Thymus (tissue), 11 donors: ENCODE measurements at regions not wholly inside any gene's neighbourhood (a gene's known extent, or its start where the extent isn't known, plus 50 kb on each side); places are given as distances from the start of the nearest gene placed in this dataset.

Source experiments
- DNase-seq, 9 donors: peaks; one replicate each; pipeline ENCODE4 v3.0.0-alpha.2; 2013; ENCODE audit warnings: low spot score in 9 of 9, low read depth in 6 of 9, missing footprints in 1 of 9
- H3K27ac ChIP-seq, 2 donors: one replicate each; pipeline ENCODE4 v1.5.1; 2013; ENCODE audit warnings: control low read depth in 1 of 2, low read depth in 1 of 2, low read length in 1 of 2, mild to moderate bottlenecking in 1 of 2, moderate library complexity in 1 of 2
- H3K27me3 ChIP-seq, 2 donors: one replicate each; pipeline ENCODE4 v1.5.1; 2013; ENCODE audit warnings: low read length in 1 of 2; ENCODE audit not compliant: control insufficient read depth in 2 of 2, insufficient read depth in 1 of 2
- H3K36me3 ChIP-seq, 2 donors: one replicate each; pipeline ENCODE4 v1.5.1; 2013; ENCODE audit warnings: low read length in 1 of 2, mild to moderate bottlenecking in 1 of 2, moderate library complexity in 1 of 2; ENCODE audit not compliant: control insufficient read depth in 2 of 2, insufficient read depth in 2 of 2
- H3K4me1 ChIP-seq, 2 donors: one replicate each; pipeline ENCODE4 v1.5.1; 2013; ENCODE audit warnings: low read length in 2 of 2; ENCODE audit not compliant: control insufficient read depth in 2 of 2, insufficient read depth in 2 of 2
- H3K4me3 ChIP-seq, 2 donors: one replicate each; pipeline ENCODE4 v1.5.1; 2013; ENCODE audit warnings: low read length in 2 of 2, control low read depth in 1 of 2, mild to moderate bottlenecking in 1 of 2
- H3K9me3 ChIP-seq, 2 donors: one replicate each; pipeline ENCODE4 v1.5.1; 2013; ENCODE audit warnings: low read length in 1 of 2, mild to moderate bottlenecking in 1 of 2; ENCODE audit not compliant: control insufficient read depth in 2 of 2, insufficient read depth in 1 of 2
- whole genome bisulfite sequencing: extraction: QIAGEN DNeasy Blood & Tissue Kit; methylation state at CpG from one replicate; pipeline ENCODE4 v1.1.7; 2013; 5-methylcytosine and 5-hydroxymethylcytosine counted together
- donor health status: healthy.

DNA sequence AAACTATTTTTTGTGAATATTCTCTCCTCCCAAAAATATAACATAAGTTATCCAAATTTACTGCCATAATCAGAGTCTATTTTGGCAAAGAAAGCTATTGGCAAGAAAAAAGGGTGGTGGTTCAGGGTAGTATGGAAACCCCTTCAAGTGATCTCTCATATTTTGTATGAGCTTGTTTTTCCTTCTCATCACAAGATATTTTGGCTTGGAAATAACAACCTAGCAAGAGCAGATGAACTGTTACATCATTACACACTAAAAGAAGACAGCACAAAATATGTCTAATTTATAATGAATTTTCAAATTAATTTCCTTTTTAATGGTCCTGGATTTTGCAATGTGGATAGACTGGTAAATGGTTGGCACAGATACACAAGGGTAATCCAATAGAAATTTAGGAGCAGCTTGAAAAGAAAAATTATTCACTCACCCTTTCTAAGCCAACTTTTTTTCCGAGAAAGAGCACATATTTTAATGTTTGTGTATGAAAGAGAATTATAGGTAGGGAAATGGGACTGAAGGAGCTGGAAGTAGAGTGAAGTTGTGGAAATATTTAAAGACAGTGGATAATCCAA lies 225.1 kb downstream of the EFNB2 start:
- H3K9me3 ChIP-seq: no peaks in the 10 kb centered on the region
- WGBS: 93% methylated on average over 1 of the region's 1 CpG
- H3K4me1 ChIP-seq: no peaks in the 10 kb centered on the region

GRCh38 chr13:106306748-106307277 lies 228.6 kb downstream of the EFNB2 start:
- Histone ChIP-seq H3K27ac (no peak overlapping the region), H3K36me3 (no peaks in the 10 kb centered on the region), H3K4me3 (no peak overlapping the region), H3K4me1 (no peaks in the 10 kb centered on the region), H3K9me3 (no peaks in the 10 kb centered on the region), H3K27me3 (no peaks in the 10 kb centered on the region)
- DNase-seq: no peak
- 95% methylated on average over 6 of the region's 6 CpGs for WGBS

More for the DNA sequence above, 225.1 kb downstream of the EFNB2 start:
- DNase-seq: no peak
- no peak overlapping the region for H3K27ac ChIP-seq
- H3K27me3 ChIP-seq: no peaks in the 10 kb centered on the region
- no peak overlapping the region for H3K4me3 ChIP-seq
- no peaks in the 10 kb centered on the region for H3K36me3 ChIP-seq

DNA sequence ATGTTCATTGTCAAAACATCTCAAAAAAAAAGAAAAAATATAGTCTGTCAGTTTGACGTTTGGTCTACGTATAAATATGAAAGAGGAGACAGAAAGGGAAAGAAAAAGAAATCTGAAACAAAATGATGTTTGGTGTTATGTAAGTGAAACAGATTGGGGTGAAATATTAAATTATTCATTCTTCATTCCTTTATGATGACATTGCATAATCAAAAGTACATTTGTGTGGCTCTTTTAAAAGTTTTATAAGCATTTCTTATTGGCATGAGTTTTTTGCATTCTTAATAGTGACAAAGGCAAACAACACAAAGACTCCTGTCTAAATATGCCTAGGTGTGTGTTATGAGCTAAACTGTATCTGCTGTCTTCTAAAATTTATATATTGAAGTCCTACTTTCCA lies 232.6 kb downstream of the EFNB2 start:
- DNase-seq: no peak
- H3K27ac ChIP-seq: no peak overlapping the region
- 89% methylated on average over 2 of the region's 2 CpGs for WGBS
- H3K4me3 ChIP-seq: no peak overlapping the region
- peaks cover 0 to 1% of the 10 kb centered on the region in 2 donors for H3K9me3 ChIP-seq
- no peaks in the 10 kb centered on the region for H3K36me3 ChIP-seq
- no peaks in the 10 kb centered on the region for H3K4me1 ChIP-seq
- H3K27me3 ChIP-seq: no peaks in the 10 kb centered on the region

- Histone ChIP-seq H3K27me3 (no peaks in the 10 kb centered on the region), H3K27ac (no peak overlapping the region), H3K4me3 (no peak overlapping the region), H3K9me3 (peaks cover 0 to 1% of the 10 kb centered on the region in 2 donors), H3K36me3 (no peaks in the 10 kb centered on the region), H3K4me1 (no peaks in the 10 kb centered on the region)
- DNase-seq: no peak
- WGBS: 94% methylated on average over 1 of the region's 1 CpG
Observed at GRCh38 chr13:106302011-106302410, 233.5 kb downstream of the EFNB2 start.

DNA sequence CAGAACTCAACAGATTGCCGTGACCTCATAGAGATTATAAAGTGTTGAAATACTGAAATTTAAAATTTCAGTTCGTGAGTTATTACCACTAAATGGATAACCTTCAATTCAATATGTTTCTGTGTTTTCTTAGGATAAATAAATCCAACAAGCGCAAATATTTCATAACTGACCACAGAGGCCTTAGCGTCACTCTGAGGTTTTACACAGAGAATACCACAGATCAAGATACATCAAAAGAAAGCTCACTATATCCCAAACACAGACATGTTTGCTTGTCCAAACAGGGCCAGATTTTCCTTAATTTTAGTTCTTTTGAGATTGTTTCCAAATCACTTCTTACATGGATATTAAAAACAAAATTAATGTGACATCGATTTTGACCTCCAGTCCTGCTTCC lies 235.8 kb downstream of the EFNB2 start:
- Histone ChIP-seq H3K9me3 (peaks cover 0 to 1% of the 10 kb centered on the region in 2 donors), H3K36me3 (no peaks in the 10 kb centered on the region), H3K27ac (no peak overlapping the region), H3K4me3 (no peak overlapping the region), H3K4me1 (no peaks in the 10 kb centered on the region), H3K27me3 (no peaks in the 10 kb centered on the region)
- 95% methylated on average over 5 of the region's 5 CpGs for WGBS
- DNase-seq: no peak

GRCh38 chr13:106297283-106297682 lies 238.2 kb downstream of the EFNB2 start:
- no peak for DNase-seq
- Histone ChIP-seq H3K27me3 (no peaks in the 10 kb centered on the region), H3K27ac (no peak overlapping the region), H3K36me3 (no peaks in the 10 kb centered on the region), H3K4me3 (no peak overlapping the region), H3K4me1 (no peaks in the 10 kb centered on the region), H3K9me3 (peaks cover 0 to 1% of the 10 kb centered on the region in 2 donors)
- 90% methylated on average over 1 of the region's 1 CpG for WGBS

DNA sequence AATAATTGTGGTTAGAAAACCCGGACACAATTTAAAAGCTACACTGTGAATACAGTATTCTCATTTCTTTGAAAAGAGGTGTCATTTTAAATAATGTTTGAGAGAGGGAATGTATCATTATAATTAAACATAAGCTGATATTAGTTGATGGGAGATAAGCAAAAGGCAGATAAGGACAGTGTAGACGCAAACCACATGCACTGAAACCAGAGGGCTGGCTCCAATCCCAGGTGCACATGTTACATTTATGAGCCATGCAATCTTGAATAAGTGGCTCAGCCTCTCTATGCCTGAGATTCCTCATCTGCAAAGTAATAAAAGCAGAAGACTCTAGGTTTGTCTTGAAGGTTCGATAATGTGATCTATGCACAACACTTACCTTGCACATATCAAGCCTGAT lies 238.7 kb downstream of the EFNB2 start:
- DNase-seq: no peak
- Histone ChIP-seq H3K4me1 (no peaks in the 10 kb centered on the region), H3K27ac (no peak overlapping the region), H3K36me3 (no peaks in the 10 kb centered on the region), H3K9me3 (peaks cover 0 to 1% of the 10 kb centered on the region in 2 donors), H3K4me3 (no peak overlapping the region), H3K27me3 (no peaks in the 10 kb centered on the region)
- 96% methylated on average over 3 of the region's 3 CpGs for WGBS

GRCh38 chr13:106295971-106296370 lies 239.5 kb downstream of the EFNB2 start:
- WGBS: 68% methylated on average over 7 of the region's 7 CpGs
- Histone ChIP-seq H3K4me3 (no peak overlapping the region), H3K27me3 (no peaks in the 10 kb centered on the region), H3K27ac (no peak overlapping the region), H3K4me1 (no peaks in the 10 kb centered on the region), H3K9me3 (peaks cover 0 to 1% of the 10 kb centered on the region in 2 donors), H3K36me3 (no peaks in the 10 kb centered on the region)
- DNase-seq: no peak

DNA sequence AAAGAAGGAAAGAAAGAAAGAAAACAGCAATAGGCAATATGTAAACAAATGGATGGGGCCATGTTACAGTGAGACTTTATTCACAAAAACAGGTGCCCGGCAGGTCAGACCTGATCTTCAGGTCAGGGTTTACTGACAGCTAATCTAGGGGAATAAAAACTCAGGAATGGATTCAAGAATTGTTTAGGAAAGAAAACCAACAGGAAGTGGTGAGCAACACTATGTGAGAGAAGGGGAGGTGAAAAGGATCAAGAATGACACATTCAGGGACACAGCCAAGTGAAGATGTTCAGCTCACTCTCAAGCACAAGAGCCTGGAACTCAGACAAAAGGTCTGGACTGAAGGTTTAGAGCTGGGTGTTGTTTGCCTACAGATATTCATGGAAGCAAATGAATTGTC lies 244.5 kb downstream of the EFNB2 start:
- H3K27ac ChIP-seq: no peak overlapping the region
- H3K4me1 ChIP-seq: no peaks in the 10 kb centered on the region
- 98% methylated on average over 1 of the region's 1 CpG for WGBS
- no peak overlapping the region for H3K4me3 ChIP-seq
- no peak for DNase-seq
- H3K27me3 ChIP-seq: no peaks in the 10 kb centered on the region
- H3K9me3 ChIP-seq: no peaks in the 10 kb centered on the region
- H3K36me3 ChIP-seq: no peaks in the 10 kb centered on the region
